Stimulated activated CD8-positive, alpha-beta memory T cell treated with anti-CD3 and anti-CD28 coated beads, Interleukin-12 subunit alpha, Interleukin-12 subunit beta, amount 100 ng/mL, for 4 hours (primary cell): ENCODE measurements at regions not wholly inside any gene's neighbourhood (a gene's known extent, or its start where the extent isn't known, plus 50 kb on each side); places are given as distances from the start of the nearest gene placed in this dataset.

Source experiments
- DNase-seq: peaks from one replicate; pipeline ENCODE4 v3.0.0-alpha.2; 2020; ENCODE audit warnings: low read depth

DNA sequence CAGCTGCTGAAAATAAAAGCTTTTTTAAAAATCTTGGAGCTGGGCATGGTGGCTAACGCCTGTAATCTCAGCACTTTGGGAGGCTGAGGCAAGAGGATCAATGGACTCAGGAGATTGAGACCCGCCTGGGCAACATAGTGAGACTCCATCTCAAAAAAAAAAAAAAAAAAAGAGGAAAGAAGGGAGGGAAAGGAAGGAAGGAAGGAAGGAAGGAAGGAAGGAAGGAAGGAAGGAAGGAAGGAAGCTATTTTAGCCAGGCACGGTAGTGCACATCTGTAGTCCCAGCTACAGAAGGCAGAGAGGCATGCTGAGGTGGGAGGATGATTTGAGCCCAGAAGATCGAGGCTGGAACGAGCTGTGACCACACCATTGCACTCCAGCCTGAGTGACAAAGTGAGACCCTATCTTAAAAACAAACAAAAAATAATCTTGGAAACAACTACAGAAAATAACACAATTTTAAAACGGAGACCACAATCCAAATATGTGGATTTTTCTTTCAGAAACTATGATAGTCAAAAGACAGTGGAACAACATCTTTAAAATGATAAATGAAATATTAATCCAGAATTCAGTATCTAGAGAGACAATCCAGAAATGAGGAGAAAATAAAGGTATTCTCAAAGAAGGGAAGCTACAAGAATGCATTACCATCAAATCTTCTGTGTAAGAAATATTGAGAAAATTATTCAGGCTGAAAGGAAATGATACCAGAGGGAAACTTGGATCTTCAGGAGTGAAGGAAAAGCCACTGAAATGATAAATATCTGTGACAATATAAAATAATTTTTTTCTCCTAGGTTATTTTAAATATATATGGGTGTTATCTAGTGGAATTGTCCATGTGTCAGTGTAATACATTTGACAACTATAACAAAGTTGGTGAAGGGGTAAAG lies 182.0 kb downstream of the GPX5 start:
- no peak for DNase-seq

DNA sequence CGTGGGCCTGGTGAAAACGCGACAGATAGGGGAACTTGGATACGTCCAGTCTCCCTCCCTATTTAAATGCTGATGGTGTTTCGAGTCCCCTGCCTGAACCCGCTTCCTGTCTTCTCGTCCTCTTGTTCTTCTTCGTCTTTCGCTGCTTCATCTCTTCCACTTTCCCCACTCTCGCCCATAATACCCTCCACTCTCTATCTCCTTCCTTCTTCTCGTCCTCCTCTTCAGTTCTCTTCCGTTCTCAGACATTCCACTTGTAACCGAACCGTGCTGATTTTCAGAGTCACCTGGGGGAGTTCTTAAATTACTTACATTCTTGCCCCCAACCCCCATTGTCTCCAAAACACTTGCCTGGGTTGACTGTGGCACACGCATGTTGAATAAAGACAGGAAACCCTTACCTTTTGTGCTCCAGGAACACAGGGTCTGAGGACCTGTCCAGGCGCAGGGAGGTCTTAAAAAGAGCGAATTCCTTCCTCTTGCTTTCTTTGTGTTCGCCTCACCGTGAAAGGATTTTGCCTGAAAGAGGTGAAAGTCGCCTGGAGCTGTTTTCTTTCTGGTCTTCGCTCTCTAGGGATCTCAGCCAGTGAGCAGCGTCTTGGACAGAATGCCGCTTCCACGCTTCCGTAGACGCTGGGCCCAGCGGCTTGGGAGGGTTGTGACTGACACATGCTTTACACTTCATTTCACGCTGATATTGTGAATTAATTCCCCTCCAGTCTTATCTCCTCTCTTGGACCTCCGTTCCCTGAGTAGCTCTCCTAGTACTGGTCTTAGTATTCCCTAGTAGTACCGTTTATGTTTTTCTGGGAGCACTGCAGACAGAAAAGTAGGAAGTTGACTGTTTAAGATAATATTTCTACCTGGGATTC lies 184.0 kb downstream of the GPX5 start:
- DNase-seq: no peak

DNA sequence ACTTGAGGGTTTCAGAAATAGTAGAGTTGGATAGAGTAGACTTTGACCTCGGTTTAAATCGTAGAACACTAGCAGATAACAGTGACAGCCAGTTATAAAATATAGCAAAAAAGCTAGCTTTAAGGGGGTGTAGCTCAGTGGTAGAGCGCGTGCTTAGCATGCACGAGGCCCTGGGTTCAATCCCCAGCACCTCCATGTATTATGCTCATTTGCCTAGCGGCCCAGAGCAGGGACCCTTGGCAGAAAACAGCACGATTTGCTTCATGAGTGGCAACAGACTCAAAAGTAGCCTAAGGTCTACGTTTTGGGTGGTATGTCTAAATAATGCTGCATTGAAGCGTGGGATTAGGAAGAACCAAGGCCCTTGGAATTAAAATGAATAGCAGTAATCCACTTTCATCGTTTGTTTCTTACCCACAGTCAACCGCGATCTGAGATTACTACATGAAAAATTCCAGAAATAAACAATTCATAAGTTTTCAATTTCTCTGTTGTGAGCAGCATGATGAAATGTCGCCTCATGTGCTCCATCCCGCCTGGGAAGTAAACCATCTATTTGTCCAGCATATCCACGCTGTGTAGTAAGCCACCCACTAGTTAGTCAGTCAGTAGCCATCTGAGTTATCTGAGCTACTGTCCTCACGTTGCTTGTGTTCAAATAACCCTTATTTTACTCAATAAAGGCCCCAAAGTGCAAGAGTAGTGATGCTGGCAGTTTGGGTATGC lies 184.9 kb downstream of the GPX5 start:
- no peak for DNase-seq

DNA sequence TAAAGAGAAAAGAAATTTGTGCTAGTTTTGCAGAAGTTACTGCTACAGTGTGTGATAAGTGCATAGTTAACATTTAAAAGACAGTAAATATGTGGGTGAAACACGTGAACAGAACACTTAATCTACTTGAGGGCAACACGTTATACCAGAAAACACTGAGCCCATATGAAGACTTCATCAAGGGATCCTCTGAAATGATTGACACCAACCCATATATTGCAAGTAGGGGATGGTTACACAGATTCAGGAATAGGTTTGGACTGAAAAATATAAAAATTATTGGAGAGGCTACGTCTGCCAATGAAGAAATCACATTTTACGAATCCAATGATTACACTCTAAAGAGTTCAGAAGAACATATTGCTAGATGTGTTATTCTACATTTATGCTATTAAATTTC lies 185.6 kb downstream of the GPX5 start:
- no peak for DNase-seq

DNA sequence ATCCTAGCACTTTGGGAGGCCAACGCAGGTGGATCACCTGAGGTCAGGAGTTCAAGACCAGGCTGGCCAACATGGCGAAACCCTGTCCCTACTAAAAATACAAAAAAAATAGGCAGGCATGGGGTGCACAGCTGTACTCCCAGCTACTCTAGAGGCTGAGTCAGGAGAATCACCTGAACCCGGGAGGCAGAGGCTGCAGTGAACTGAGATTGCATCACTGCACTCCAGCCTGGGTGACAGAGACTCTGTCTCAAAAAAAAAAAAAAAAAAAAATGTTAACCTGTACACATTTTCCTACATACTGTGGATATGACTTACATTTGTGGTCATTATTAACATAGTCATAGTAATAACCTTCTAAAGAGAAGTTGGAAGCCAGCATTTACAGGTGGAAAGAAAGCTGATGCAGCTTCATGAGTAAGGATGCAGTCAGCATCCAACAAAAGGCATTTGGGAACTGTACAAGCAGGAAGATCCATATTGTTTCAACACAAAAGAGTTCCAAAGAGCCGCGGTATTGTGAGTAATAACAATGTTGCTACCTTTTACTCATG lies 186.2 kb downstream of the GPX5 start:
- DNase-seq: no peak

DNA sequence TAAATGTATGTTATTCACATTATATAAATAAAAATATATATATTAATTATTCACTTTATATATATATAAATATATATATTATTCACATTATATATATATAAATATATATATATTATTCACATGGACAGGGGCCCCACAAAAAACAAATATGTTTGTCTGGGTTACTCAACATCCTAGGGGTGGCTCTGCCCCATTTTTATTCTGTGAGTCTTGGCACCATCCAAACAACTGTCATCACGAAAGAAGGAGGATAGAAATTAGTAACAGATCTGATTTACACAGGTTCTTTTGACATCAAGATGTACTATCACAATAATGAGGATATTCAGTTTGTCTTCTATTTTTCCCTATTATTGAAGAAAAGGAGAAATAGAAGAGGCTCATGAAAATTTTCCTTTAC lies 187.3 kb downstream of the GPX5 start:
- DNase-seq: no peak

DNA sequence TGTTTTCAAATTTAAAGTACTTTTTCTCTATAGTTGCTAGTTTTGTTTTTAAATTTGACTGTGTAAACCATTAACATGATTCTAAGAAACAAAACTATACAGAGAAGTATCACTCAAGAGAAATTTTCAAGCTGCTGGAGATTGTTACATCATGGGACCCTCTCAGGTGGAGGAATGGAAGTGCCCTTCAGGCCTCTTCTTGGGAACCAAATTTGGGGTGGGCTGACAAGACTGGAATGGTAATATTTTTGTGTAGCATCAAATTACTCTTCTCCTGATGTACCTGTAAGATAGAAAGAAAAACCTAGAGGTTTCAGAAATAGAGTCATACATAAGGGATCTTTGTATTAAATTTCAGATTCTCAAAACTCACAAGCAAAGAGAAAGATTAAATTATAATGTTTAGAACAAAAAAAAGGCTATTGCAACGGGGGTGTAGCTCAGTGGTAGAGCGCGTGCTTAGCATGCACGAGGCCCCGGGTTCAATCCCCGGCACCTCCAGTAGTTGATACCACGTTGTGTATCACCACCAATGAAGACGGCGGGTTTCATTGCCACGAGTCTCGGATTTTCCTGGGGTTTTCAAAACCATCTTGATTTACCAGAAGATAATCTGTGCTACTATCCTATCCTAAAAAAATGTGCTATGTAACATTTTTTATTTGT lies 193.7 kb downstream of the GPX5 start:
- DNase-seq: no peak

DNA sequence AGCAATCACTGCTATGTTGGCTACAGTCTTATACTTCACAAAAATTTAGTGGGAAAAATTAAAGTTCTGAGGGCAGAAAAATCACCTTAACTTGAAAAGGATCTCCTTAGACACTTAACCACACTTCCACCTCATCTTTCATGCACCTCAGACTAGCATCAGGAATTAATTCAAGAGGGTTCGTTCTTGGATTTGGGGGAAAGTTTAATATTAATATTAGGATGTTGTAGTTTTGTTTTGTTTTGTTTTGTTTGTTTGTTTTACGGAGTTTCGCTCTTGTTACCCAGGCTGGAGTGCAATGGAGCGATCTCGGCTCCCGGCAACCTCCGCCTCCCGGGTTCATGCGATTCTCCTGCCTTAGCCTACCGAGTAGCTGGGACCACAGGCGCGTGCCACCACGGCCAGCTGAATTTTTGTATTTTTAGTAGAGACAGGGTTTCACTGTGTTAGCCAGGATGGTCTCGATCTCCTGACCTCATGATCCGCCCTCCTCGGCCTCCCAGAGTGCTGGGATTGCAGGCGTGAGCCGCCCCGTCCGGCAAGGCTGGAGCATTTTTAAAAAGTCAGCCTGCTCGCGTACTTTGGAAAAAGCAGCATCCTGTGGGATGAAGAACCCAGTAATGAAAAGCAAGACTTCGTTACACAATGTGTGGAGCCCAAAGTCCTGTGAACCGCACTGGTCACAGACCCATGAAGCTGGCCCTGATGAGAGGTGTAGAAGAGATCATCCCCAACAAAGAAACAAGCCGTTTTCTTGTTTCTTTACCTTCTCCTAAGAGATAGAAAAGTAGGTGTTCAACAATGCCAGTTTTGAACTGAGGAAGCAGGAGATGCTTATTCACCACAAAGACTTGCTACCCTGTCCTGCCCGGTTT lies 194.9 kb downstream of the GPX5 start:
- no peak for DNase-seq

DNA sequence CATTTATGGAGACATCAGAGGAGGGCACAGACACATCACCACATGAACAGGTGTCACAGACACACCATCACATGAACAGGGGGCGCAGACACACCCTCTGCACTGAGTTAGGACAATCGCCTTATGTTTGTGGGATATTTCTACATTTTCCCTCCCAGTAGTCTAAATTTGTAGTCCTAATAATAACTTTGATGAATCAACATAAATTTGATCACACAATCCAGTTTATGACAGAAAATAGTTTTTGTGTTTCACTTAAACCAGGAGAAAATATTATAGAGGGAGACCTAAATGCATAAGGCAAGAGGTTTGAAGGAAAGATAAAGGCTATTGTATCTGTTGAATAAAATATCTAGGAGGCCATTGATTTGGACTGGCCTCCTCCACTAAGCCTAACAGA lies 195.7 kb downstream of the GPX5 start:
- no peak for DNase-seq

DNA sequence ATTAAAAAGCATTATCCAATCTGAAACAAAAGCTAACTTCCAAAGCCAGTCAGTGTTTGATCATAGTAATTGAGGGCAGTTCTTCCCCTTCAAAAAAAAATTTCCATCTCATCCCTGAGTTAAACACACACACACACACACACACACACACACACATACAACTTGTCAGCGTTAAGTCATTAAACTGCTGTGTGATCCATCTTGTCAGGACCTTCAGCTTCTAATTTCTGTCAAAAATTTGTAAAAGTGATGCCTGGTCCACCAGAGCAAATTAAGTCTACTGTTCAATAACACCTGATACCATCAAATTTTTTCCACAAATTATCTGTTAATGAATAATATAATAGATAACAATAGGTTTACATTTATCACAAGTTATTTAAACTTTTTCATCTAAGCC lies 198.7 kb downstream of the GPX5 start:
- DNase-seq: no peak

DNA sequence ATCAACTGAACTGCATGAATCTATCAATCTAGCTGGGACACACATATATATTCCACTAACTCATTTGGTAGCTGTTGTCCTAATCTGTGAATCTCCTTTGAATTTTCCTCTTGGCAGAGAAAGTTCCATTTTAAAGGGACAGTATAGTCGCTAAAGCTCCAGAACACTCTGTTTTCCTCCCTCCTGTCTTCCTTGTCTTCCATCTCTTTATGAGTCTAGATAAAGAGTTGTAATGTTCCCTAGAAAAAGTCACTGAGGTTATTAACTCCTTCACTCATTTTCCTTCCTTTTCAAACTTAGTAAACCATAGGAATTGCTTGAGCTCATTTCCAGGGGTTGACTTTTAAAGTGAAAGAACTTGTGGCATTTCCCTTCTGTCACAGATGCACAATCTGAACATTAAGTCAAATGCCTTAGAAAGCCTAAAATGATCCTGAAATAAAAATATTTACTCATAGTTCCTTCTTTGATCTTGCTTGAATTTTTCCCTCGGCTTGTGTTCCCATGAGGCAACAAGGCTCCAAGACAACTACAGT lies 198.4 kb downstream of the TRIM27 start:
- no peak for DNase-seq

DNA sequence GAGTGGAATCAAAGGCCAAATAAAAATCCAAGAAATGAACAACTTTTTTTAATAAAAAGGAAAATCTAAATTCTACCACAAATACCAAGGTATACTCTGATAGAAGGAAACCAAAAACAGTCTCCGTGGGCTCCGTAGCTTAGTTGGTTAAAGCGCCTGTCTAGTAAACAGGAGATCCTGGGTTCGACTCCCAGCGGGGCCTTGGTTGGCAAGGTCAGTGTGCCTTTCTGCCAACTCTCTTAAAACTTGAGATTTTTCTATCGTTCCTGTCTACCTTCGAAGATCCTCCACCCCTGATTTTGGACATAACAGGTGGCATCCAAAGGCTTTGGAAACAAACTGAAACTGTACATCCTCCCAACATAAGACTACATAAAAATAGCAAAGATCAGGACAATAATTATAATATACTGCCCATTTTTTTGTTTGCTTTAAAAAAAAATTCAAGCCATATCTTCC lies 197.9 kb downstream of the TRIM27 start:
- DNase-seq: no peak

DNA sequence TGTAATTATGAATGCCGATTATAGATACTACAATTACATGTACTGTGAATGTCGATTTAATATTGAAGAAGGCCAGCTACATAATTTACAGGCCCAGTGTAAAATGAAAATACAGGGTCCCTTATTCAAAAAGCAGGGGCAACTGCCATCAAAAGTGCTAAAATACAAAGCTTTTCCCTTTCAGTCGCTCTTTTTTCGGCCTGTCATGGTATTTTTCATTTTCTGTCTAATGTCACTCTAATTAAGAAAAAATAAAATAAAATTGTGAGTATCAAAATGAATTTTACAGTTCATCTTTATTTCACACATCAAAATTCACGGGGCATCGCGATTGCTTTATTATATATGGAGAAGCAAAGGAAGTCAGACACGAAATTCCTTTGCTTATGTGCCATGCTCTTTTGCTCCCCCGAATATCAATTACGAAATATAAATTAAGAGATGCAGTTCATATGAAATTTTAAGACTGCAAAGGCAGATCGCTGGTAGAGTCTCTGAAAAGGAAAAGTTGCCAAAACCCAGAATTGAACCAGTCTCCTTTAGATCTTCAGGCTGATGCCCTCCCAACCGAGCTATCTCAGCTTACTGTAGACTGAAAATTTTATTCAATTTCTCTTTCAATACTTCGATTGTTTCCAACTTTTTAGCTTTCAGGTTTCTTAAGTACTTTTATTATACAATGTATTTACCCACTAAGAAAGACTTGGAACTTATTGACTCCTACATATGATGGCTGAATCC lies 197.0 kb downstream of the TRIM27 start:
- no peak for DNase-seq

DNA sequence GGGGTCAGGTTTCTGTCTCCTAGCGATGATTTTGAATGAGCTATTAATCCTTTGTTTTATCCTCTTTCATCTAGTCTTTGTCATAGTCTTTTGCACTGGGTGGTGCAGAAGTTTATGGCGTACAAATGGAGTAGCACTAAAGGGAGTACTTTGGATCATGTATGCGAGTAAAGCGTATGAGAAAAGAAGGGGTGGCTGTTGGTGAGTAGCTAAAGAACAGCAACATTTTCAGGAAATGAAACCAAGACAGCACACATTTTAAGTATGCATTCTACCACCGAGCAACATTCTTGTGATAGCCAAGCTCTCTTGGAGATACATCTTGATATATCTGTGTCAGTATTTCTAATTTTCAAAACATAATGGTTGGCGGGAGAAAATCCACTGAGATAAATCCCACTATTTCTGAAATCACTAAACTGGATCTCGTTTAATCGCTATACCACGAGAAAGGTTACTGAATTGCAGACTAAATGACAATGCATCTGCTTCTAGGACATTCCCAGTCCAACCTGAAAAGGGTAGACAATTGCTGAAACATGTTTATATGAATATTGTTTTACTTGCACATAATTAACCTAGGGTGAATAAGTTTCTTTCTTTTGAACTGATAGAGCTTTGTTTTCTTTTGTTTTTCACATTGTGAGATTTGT lies 196.1 kb downstream of the TRIM27 start:
- no peak for DNase-seq

DNA sequence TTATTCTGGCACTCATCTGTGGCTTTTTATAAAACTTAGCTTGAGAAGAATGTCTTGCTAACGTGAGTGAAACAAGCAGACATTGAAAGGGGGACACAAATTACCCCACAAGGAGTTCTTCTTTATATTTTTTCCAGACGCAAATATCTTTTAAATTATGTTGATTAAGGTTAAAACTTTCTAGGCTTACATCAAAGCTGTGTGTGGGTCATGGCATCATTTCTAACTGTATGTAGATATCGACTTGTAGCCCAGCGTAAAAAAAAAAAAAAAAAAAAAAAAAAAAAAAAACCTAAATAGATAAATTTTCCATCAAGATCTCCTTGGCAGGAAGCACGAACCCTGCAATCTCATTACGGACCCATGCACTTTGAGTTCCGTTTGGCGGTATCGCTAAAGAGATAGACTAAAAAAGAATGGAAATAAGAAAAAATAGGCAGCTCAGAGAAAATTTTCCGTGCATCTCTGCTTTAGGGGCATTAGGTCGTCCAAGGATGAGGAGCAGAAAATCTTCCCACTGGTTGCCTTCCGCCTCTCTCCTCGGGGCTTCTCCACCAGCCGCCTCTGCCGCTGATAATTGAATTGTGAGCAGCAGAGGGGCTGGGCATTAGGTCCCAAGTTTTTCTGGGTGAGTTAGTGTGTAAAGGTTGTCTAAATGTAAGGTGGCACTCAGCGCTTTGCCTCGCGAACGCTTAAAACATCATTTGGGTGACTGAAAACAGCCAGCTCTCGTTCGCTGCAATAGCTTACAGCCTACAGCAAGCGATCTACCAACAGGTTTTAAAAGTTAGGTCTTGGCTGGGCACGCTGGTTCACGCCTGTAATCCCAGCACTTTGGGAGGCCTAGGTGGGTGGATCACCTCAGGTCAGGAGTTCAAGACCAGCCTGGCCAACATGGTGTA lies 194.0 kb downstream of the TRIM27 start:
- no peak for DNase-seq

DNA sequence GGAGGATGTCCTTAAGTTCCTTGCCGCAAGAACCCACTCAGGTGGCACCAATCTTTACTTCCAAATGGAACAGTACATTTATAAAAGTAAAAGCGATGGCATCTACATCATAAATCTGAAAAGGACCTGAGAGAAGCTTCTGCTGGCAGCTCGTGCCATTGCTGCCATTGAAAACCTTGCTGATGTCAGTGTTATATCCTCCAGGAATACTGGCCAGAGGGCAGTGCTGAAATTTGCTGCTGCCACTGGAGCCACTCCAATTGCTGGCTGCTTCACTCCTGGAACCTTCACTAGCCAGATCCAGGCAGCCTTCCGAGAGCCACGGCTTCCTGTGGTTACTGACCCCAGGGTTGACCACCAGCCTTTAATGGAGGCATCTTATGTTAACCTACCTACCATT lies 191.7 kb downstream of the TRIM27 start:
- DNase-seq: no peak

DNA sequence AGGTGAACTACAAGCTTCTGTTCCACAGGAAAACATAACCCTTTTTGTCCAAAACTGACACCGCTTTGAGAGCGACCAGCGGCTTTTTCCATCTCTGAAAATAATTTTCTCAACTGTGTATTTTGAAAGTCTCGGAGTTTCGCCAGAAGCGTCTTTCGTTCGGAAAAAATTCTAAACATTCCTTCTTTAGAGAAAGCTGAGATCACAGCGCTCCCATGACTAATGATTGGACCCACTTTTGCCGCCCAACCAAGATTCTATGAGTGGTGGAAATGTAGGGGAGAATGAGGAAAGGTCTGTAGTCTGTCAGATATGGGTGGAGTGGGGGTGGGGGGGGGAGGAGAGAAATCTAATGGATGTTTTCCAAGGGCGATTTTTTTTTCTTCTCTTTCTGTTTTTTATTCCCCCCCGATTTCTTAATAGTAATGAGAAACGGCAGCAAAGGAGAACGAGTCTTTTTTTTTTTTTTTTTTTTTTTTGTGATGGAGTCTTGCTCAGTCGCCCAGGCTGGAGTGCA lies 189.3 kb downstream of the TRIM27 start:
- DNase-seq: no peak

DNA sequence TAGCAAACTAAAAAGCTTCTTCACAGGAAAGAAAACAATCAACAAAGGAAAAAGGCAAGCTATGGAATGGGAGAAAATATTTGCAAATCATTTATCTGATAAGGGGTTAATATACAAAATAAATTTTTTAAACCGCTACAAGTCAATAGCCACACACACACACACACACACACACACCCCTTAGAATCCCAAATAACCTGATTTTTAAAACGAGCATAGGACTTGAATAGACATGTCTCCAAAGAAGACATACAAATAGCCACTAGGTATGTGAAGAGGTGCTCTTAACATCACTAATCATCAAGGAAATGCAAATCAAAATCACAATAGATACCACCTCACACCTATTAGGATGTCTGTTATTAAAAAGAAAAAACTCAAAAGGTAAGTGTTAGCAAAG lies 187.7 kb downstream of the TRIM27 start:
- no peak for DNase-seq
